ENCODE measurements at regions not wholly inside any gene's neighbourhood (a gene's known extent, or its start where the extent isn't known, plus 50 kb on each side); places are given as distances from the start of the nearest gene placed in this dataset.

GRCh38 chr1:43067977-43068751 is 103.9 kb downstream of the EBNA1BP2 start:
- DNase-seq, result no peak
- peaks cover 0 to 11% (median 4%) of the 10 kb centered on the region in 9 donors for H3K4me1 ChIP-seq
- H3K27me3 ChIP-seq, result peaks cover 0 to 17% (median 0%) of the 10 kb centered on the region in 7 donors
- peak overlapping the region in 1 of 10 donors; percentile 26 for H3K27ac ChIP-seq
- TF ChIP-seq, protein P1, sequence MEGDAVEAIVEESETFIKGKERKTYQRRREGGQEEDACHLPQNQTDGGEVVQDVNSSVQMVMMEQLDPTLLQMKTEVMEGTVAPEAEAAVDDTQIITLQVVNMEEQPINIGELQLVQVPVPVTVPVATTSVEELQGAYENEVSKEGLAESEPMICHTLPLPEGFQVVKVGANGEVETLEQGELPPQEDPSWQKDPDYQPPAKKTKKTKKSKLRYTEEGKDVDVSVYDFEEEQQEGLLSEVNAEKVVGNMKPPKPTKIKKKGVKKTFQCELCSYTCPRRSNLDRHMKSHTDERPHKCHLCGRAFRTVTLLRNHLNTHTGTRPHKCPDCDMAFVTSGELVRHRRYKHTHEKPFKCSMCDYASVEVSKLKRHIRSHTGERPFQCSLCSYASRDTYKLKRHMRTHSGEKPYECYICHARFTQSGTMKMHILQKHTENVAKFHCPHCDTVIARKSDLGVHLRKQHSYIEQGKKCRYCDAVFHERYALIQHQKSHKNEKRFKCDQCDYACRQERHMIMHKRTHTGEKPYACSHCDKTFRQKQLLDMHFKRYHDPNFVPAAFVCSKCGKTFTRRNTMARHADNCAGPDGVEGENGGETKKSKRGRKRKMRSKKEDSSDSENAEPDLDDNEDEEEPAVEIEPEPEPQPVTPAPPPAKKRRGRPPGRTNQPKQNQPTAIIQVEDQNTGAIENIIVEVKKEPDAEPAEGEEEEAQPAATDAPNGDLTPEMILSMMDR (IDR thresholded peaks at IDR 0.05), result no peak
- WGBS, 2 donors, result 4 to 5% methylated on average over 47 to 60 of the region's 60 CpGs
- peak overlapping the region; percentile 10 to 55 (median 44) for H3K4me3 ChIP-seq
- peak in 4 of 8 donors; percentile 9 to 46 (median 40) for ATAC-seq
- H3K36me3 ChIP-seq, result no peaks in the 10 kb centered on the region
- no peaks in the 10 kb centered on the region for H3K9me3 ChIP-seq
- intact Hi-C loops (cut with DNase I), result loop anchor here in 1 of 10 donors (10.0 kb wide), 1 partner anchor 483 kb away; no protein-coding TSS in a partner anchor

GRCh38 chr1:43067233-43067745 is 104.8 kb downstream of the EBNA1BP2 start:
- DNase-seq (no peak), ATAC-seq (no peak)
- H3K9me3 ChIP-seq, result no peaks in the 10 kb centered on the region
- H3K27ac ChIP-seq, result no peak overlapping the region
- TF ChIP-seq, protein P1 (IDR thresholded peaks at IDR 0.05), result no peak
- peaks cover 0 to 11% (median 4%) of the 10 kb centered on the region in 9 donors for H3K4me1 ChIP-seq
- 96 to 97% methylated on average over 6 of the region's 6 CpGs for WGBS, 2 donors
- H3K27me3 ChIP-seq, result peaks cover 0 to 17% (median 0%) of the 10 kb centered on the region in 7 donors
- intact Hi-C loops (cut with DNase I), result loop anchor here in 1 of 10 donors (10.0 kb wide), 1 partner anchor 482 kb away; no protein-coding TSS in a partner anchor
- H3K36me3 ChIP-seq, result no peaks in the 10 kb centered on the region
- no peak overlapping the region for H3K4me3 ChIP-seq

GRCh38 chr1:43066578-43066977 is 105.5 kb downstream of the EBNA1BP2 start:
- intact Hi-C loops (cut with DNase I), result loop anchor here in 1 of 10 donors (10.0 kb wide), 1 partner anchor 482 kb away; no protein-coding TSS in a partner anchor
- WGBS, 2 donors, result 94 to 97% methylated on average over 9 of the region's 9 CpGs
- TF ChIP-seq, protein P1 (IDR thresholded peaks at IDR 0.05), result no peak
- Histone ChIP-seq H3K27ac (no peak overlapping the region), H3K4me3 (no peak overlapping the region), H3K9me3 (no peaks in the 10 kb centered on the region), H3K36me3 (no peaks in the 10 kb centered on the region), H3K27me3 (peaks cover 0 to 17% (median 0%) of the 10 kb centered on the region in 7 donors), H3K4me1 (peaks cover 0 to 11% (median 4%) of the 10 kb centered on the region in 9 donors)
- DNase-seq (no peak), ATAC-seq (no peak)

GRCh38 chr1:43065616-43066399 is 106.3 kb downstream of the EBNA1BP2 start:
- DNase-seq, result no peak
- 89 to 92% methylated on average over 13 of the region's 13 CpGs for WGBS, 2 donors
- Histone ChIP-seq H3K9me3 (no peaks in the 10 kb centered on the region), H3K27ac (no peak overlapping the region), H3K36me3 (no peaks in the 10 kb centered on the region), H3K4me1 (peaks cover 0 to 11% (median 4%) of the 10 kb centered on the region in 9 donors), H3K4me3 (no peak overlapping the region), H3K27me3 (peaks cover 0 to 17% (median 0%) of the 10 kb centered on the region in 7 donors)
- TF ChIP-seq, protein P1 (IDR thresholded peaks at IDR 0.05), result no peak
- no peak for ATAC-seq
- intact Hi-C loops (cut with DNase I), result loop anchor here in 1 of 10 donors (10.0 kb wide), 1 partner anchor 481 kb away; no protein-coding TSS in a partner anchor

Measured in heart right ventricle (tissue), 16 donors.